Pancreas (tissue), 10 donors: ENCODE measurements at regions not wholly inside any gene's neighbourhood (a gene's known extent, or its start where the extent isn't known, plus 50 kb on each side); places are given as distances from the start of the nearest gene placed in this dataset.

Source experiments
- ATAC-seq, 4 donors: fragments of 200-7000 bp; cut with Tn5 transposase; one replicate each; pipeline versions ENCODE4 v1.8.0 to v1.9.1; 2020; ENCODE audit warnings: mild to moderate bottlenecking in 4 of 4, moderate library complexity in 4 of 4
- DNase-seq, 6 donors: peaks; one replicate each; pipeline ENCODE4 v3.0.0-alpha.2; 2020
- FAIRE-seq: peaks from 2 replicates; lab custom pipeline; 2012; peaks lifted over from hg19 to GRCh38; lab: Jason Lieb, UNC
- H3K27ac ChIP-seq, 4 donors: fragments of 200-600 bp; sonication (generic); 1 replicate in 3 of 4; 2 replicates in 1 of 4; pipeline versions ENCODE4 v1.5.0 to v1.8.0; 2020
- H3K27me3 ChIP-seq, 4 donors: fragments of 200-600 bp; one replicate each; pipeline ENCODE4 v1.8.0; 2021
- H3K36me3 ChIP-seq, 3 donors: fragments of 200-600 bp; sonication (generic) in 1 of 3; one replicate each; pipeline versions ENCODE4 v1.5.0 to v1.8.0; 2020 to 2021
- H3K4me1 ChIP-seq, 3 donors: fragments of 200-600 bp; one replicate each; pipeline ENCODE4 v1.8.0; 2021
- H3K4me3 ChIP-seq, 4 donors: fragments of 200-600 bp; sonication (generic) in 2 of 4; one replicate each; pipeline versions ENCODE4 v1.5.0 to v1.8.0; 2020 to 2021
- H3K9me3 ChIP-seq, 4 donors: fragments of 200-600 bp; one replicate each; pipeline ENCODE4 v1.8.0; 2021
- CTCF ChIP-seq, 4 donors: fragments of 200-600 bp; sonication (generic) in 3 of 4; IDR thresholded peaks; one replicate each; pipeline versions ENCODE4 v1.5.0 to v1.8.0; 2021; ENCODE audit warnings: antibody characterized with exemption in 4 of 4
- WGBS, 2 donors: extraction: QIAGEN DNeasy Blood & Tissue Kit; methylation state at CpG; one replicate each; pipeline ENCODE4 v1.1.7; 2013; 5-methylcytosine and 5-hydroxymethylcytosine counted together
- intact Hi-C, 3 donors: fragments of 100-400 bp; cut with DNase I; formaldehyde crosslinking; loops; one replicate each; pipeline versions ENCODE4 v1.11.1 to v1.14.2; 2022
- donor health status: healthy with polysubstance abuse.
- donor health status: DM: no; HTN: no; CAD: no; lungs with moderate emphysema.
- donor health status: DM: no; HTN: no; CAD: no.
- donor health status: control.
- donor health status: control.
- donor health status: Bipolar disorder and iron deficiency.
- donor health status: DM: yes; HTN: yes; CAD: no.
- donor health status: DM: no; HTN: no; CAD: no.
- donor health status: DM: no; HTN: no; CAD: no.
- donor health status: DM: yes; HTN: yes; CAD: no.

DNA sequence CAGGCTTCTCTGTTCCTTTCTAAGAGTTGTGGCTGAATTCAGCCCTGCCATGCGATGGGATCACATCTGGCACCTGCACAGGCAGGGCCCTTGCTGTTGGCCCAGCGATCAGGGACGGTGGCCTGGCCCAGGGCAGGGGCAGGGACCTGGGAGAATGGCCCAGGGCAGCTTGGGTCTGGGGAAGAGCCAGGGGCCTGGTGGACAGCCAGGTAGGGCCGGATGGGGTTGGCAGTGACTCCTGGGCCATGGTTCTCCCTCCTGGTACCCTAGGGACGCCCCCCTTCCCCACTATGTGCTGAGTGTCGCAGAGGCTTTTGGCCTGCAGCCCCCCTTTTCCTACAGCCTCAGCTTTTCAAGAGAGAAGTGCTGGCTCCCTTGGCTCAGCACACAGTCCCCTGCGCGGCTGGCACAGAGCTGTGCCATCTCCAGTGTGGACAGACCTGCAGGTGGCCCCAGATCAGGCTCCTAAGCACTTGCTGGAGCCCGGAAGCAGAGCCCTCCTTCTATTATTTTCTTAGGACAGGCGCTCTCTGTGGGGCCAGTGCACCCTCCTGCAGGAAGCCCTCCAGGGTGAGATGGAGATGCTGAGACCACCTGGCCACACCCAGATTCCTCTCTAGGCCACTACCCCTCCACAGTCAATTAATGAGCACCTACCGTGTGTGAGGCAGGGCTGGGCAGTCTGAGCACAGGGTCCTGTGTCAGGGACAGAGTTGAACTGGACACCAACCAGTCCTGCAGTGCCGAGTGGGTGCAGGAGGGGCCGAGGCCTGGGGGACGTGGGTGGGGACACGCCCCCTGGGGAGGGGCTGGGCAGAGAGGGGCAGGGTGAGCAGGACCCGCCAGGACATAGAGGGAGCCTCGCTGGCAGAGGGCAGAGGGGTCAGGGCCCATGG is 267.6 kb downstream of the ADGRD1 start:
- TF ChIP-seq CTCF (IDR thresholded peaks at IDR 0.05), result no peak
- no peaks in the 10 kb centered on the region for H3K4me1 ChIP-seq
- no peak overlapping the region for H3K27ac ChIP-seq
- FAIRE-seq (no peak), ATAC-seq (no peak), DNase-seq (peak in 1 of 6 donors; percentile 54)
- no peaks in the 10 kb centered on the region for H3K27me3 ChIP-seq
- WGBS, 2 donors, result 61 to 69% methylated on average over 17 of the region's 17 CpGs
- no peak overlapping the region for H3K4me3 ChIP-seq
- H3K36me3 ChIP-seq, result no peaks in the 10 kb centered on the region
- no peaks in the 10 kb centered on the region for H3K9me3 ChIP-seq
- intact Hi-C loops, result no loop called here

GRCh38 chr12:131221957-131222328 is 268.2 kb downstream of the ADGRD1 start:
- 49 to 73% methylated on average over 5 of the region's 5 CpGs for WGBS, 2 donors
- H3K4me3 ChIP-seq, result no peak overlapping the region
- no peak for ATAC-seq

DNA sequence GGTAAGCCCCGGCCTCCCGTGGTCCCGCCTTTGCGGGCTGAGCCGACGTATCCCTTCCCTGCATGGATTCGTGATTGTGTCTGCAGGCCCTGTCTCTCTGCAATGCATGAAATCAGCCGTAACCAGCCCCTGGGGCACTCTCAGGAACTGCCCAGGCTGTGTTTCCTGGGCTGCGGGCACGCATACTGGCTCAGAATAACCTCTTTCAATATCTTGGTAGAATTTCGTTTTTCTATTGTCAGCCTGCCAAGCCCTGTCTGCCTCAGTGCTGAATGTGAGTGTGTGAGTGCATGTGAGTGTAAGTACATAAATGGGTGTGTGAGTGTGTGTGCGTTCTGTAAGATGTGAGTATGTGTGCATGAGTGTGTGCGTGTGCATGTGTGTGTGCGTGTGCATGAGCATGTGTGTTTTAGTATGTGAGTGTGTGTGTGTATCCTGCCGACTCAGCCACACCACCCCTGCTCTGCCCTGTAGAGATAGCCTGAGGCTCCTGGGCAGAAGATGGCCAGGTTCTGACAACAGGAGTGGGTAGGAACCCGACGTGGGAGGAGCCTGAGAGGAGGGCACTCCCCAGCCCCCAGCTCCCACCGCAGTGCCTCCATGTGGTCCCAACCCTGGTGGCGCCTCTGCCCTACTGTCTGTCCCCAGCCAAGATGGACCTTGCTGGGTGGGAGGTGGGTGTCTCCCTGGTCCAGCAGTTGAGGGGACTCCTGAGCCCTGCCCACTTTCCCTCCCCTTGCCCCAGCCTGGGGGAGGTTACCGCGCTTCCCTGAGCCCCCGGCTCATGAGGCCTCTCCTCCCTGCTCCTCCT is 268.8 kb downstream of the ADGRD1 start:
- Histone ChIP-seq H3K27me3 (no peaks in the 10 kb centered on the region), H3K27ac (no peak overlapping the region), H3K4me3 (no peak overlapping the region), H3K36me3 (no peaks in the 10 kb centered on the region), H3K4me1 (no peaks in the 10 kb centered on the region), H3K9me3 (no peaks in the 10 kb centered on the region)
- TF ChIP-seq CTCF (IDR thresholded peaks at IDR 0.05), result no peak
- FAIRE-seq, result no peak
- peak in 2 of 4 donors; percentile 11 to 15 for ATAC-seq
- intact Hi-C loops, result no loop called here
- WGBS, 2 donors, result 59 to 61% methylated on average over 22 of the region's 22 CpGs
- DNase-seq, result peak in 1 of 6 donors; percentile 37

More at GRCh38 chr12:131221957-131222328, 268.2 kb downstream of the ADGRD1 start:
- no peak for TF ChIP-seq CTCF (IDR thresholded peaks at IDR 0.05)
- Histone ChIP-seq H3K4me1 (no peaks in the 10 kb centered on the region), H3K27me3 (no peaks in the 10 kb centered on the region), H3K27ac (no peak overlapping the region), H3K36me3 (no peaks in the 10 kb centered on the region), H3K9me3 (no peaks in the 10 kb centered on the region)
- FAIRE-seq (no peak), DNase-seq (no peak)
- intact Hi-C loops, result no loop called here

DNA sequence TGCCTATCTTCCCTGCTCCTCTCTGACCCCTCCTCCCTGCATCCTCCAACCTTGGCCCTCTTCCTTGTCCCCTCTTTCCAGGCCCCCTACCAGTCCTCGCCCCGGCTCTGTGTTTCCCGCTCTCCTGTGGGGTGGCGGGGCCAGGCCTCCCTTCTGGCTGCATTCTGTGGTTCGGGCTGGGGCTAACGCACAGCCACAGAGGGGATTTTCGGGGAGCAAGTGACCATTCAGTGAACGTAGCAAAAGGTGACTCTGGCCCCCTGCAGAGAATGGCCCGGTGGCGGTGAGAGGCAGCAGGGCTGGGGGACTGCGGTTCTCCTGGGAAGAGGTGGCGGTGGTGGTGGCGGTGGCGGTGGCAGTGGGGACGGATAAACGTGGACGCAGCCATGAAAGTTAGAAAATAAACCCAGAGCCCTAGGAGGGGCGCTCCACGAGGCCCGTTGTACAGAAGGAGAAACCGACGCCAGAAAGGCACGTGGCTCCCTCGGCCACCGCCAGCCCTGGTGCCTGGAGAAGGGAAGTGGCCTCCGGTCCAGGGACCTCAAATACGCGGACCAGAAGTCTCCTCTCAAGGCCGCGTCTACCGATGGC is 269.6 kb downstream of the ADGRD1 start:
- FAIRE-seq (no peak), ATAC-seq (no peak), DNase-seq (peak in 1 of 6 donors; percentile 27)
- no peaks in the 10 kb centered on the region for H3K36me3 ChIP-seq
- H3K27me3 ChIP-seq, result no peaks in the 10 kb centered on the region
- intact Hi-C loops, result no loop called here
- no peaks in the 10 kb centered on the region for H3K9me3 ChIP-seq
- 81 to 88% methylated on average over 31 of the region's 31 CpGs for WGBS, 2 donors
- H3K27ac ChIP-seq, result no peak overlapping the region
- H3K4me1 ChIP-seq, result no peaks in the 10 kb centered on the region
- no peak overlapping the region for H3K4me3 ChIP-seq
- TF ChIP-seq CTCF (IDR thresholded peaks at IDR 0.05), result no peak
